PC-9 (cell line): ENCODE measurements at regions not wholly inside any gene's neighbourhood (a gene's known extent, or its start where the extent isn't known, plus 50 kb on each side); places are given as distances from the start of the nearest gene placed in this dataset.

Experiments
- BruUV-seq: library from RNA; stranded (reverse); fragments of 400-500 nt; replicated peaks from 2 replicates; lab custom pipeline; 2021; lab: Mats Ljungman, UMichigan
- CTCF ChIA-PET: fragments of 300-600 bp; sonication (Branson Sonifier 250); formaldehyde crosslinking; loops from one replicate; lab custom pipeline; 2022; ENCODE audit warnings: antibody characterized with exemption; lab: Charles Lee
- POLR2A ChIA-PET: fragments of 300-600 bp; sonication (Branson Sonifier 250); formaldehyde crosslinking; loops from one replicate; lab custom pipeline; 2022; ENCODE audit warnings: antibody characterized with exemption; ENCODE audit not compliant: unreplicated experiment; lab: Charles Lee
- DNase-seq, 2 experiments: peaks; one replicate each; pipeline versions ENCODE4 v3.0.0 to v3.0.0-alpha.2; 2015 to 2022; ENCODE audit warnings: mixed read lengths in 1 of 2
- H2AFZ ChIP-seq: fragments of 200-600 bp; sonication (generic); 2 replicates; pipeline ENCODE4 v1.8.1; 2017; ENCODE audit warnings: antibody characterized with exemption
- H3F3A ChIP-seq: fragments of 200-600 bp; sonication (generic); 2 replicates; pipeline ENCODE4 v1.8.1; 2017; ENCODE audit warnings: antibody characterized with exemption, mild to moderate bottlenecking, low read depth; ENCODE audit not compliant: insufficient read depth
- H3K27ac ChIP-seq: fragments of 200-600 bp; sonication (generic); 2 replicates; pipeline ENCODE4 v1.6.1; 2016; ENCODE audit warnings: mixed run types
- H3K27me3 ChIP-seq: fragments of 200-600 bp; sonication (generic); 2 replicates; pipeline ENCODE4 v1.6.1; 2016; ENCODE audit warnings: low read depth, mixed run types; ENCODE audit not compliant: insufficient read depth
- H3K36me3 ChIP-seq: fragments of 200-600 bp; sonication (generic); 2 replicates; pipeline ENCODE4 v1.6.1; 2016; ENCODE audit warnings: low read depth, mixed run types
- H3K4me1 ChIP-seq: fragments of 200-600 bp; sonication (generic); replicated peaks from 2 replicates; pipeline ENCODE4 v1.6.1; 2016; ENCODE audit warnings: mixed run types; ENCODE audit not compliant: insufficient read depth
- H3K4me2 ChIP-seq: fragments of 200-600 bp; sonication (generic); 2 replicates; pipeline ENCODE4 v1.6.1; 2017; ENCODE audit warnings: mixed run types
- H3K4me3 ChIP-seq: fragments of 200-600 bp; sonication (generic); 2 replicates; pipeline ENCODE4 v1.6.1; 2016; ENCODE audit warnings: mixed run types
- H3K79me2 ChIP-seq: fragments of 200-600 bp; sonication (generic); 2 replicates; pipeline ENCODE4 v1.6.1; 2017; ENCODE audit warnings: low read depth, mixed run types
- H3K9me2 ChIP-seq: fragments of 200-600 bp; sonication (generic); 2 replicates; pipeline ENCODE4 v1.8.1; 2017; ENCODE audit warnings: mild to moderate bottlenecking; ENCODE audit not compliant: insufficient read depth
- H3K9me3 ChIP-seq: fragments of 200-600 bp; sonication (generic); 2 replicates; pipeline ENCODE4 v1.8.1; 2016; ENCODE audit warnings: low read depth; ENCODE audit not compliant: insufficient read depth
- H4K20me1 ChIP-seq: fragments of 200-600 bp; sonication (generic); 2 replicates; pipeline ENCODE4 v1.8.1; 2017; ENCODE audit not compliant: insufficient read depth
- EZH2 ChIP-seq: fragments of 200-600 bp; sonication (generic); IDR thresholded peaks from 2 replicates; pipeline ENCODE4 v1.8.0; 2017; ENCODE audit warnings: antibody characterized with exemption, low read depth
- intact Hi-C: fragments of 100-400 bp; cut with micrococcal nuclease; formaldehyde crosslinking; loops from one replicate; pipeline ENCODE4 v1.10.0; 2022; ENCODE audit not compliant: unreplicated experiment
- TF ChIP-seq, protein P1 (sequence below): fragments of 200-600 bp; sonication (generic); conservative IDR thresholded peaks from 2 replicates; pipeline ENCODE4 v1.6.1; 2017; ENCODE audit warnings: mixed run types, antibody characterized with exemption, mild to moderate bottlenecking, moderate library complexity

- no peaks in the 10 kb centered on the region for H3K36me3 ChIP-seq
- H2AFZ ChIP-seq, result no peak overlapping the region; the same call in 1 of the 2 replicates
- no peak overlapping the region for H3K4me3 ChIP-seq
- no peaks in the 10 kb centered on the region for H3K9me3 ChIP-seq
- no peaks in the 10 kb centered on the region for H3F3A ChIP-seq
- BruUV-seq, result no TSS peak
- intact Hi-C loops, result no loop called here
- no peak overlapping the region for H3K27ac ChIP-seq
- no peaks in the 10 kb centered on the region for H4K20me1 ChIP-seq
- no peak for DNase-seq
- ChIA-PET CTCF (no interaction called here), POLR2A (no interaction called here)
- no peaks in the 10 kb centered on the region for H3K79me2 ChIP-seq
- no peak overlapping the region for H3K4me2 ChIP-seq
- TF ChIP-seq EZH2, result no peak
- no peaks in the 10 kb centered on the region for H3K4me1 ChIP-seq
- H3K9me2 ChIP-seq, result no peaks in the 10 kb centered on the region
- H3K27me3 ChIP-seq, result no peaks in the 10 kb centered on the region
Observed at GRCh38 chr5:18961234-18961633, 1026.8 kb downstream of the CDH18 start.

- H3K27me3 ChIP-seq, result no peaks in the 10 kb centered on the region
- H3K27ac ChIP-seq, result no peak overlapping the region
- no TSS peak for BruUV-seq
- no peaks in the 10 kb centered on the region for H3K4me1 ChIP-seq
- H3K9me2 ChIP-seq, result no peaks in the 10 kb centered on the region
- H4K20me1 ChIP-seq, result no peaks in the 10 kb centered on the region
- CTCF ChIA-PET, result no interaction called here
- TF ChIP-seq, protein P1, sequence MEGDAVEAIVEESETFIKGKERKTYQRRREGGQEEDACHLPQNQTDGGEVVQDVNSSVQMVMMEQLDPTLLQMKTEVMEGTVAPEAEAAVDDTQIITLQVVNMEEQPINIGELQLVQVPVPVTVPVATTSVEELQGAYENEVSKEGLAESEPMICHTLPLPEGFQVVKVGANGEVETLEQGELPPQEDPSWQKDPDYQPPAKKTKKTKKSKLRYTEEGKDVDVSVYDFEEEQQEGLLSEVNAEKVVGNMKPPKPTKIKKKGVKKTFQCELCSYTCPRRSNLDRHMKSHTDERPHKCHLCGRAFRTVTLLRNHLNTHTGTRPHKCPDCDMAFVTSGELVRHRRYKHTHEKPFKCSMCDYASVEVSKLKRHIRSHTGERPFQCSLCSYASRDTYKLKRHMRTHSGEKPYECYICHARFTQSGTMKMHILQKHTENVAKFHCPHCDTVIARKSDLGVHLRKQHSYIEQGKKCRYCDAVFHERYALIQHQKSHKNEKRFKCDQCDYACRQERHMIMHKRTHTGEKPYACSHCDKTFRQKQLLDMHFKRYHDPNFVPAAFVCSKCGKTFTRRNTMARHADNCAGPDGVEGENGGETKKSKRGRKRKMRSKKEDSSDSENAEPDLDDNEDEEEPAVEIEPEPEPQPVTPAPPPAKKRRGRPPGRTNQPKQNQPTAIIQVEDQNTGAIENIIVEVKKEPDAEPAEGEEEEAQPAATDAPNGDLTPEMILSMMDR, result no peak
- TF ChIP-seq EZH2, result no peak
- no peaks in the 10 kb centered on the region for H3K36me3 ChIP-seq
- H3K4me2 ChIP-seq, result no peak overlapping the region
- no peaks in the 10 kb centered on the region for H3F3A ChIP-seq
- no peaks in the 10 kb centered on the region for H3K9me3 ChIP-seq
- H3K79me2 ChIP-seq, result no peaks in the 10 kb centered on the region
- intact Hi-C loops, result no loop called here
- POLR2A ChIA-PET, result no interaction called here
- no peak overlapping the region for H2AFZ ChIP-seq
- DNase-seq, result no peak
- no peak overlapping the region for H3K4me3 ChIP-seq
Observed at GRCh38 chr5:18965893-18966292, 1022.1 kb downstream of the CDH18 start.

DNA sequence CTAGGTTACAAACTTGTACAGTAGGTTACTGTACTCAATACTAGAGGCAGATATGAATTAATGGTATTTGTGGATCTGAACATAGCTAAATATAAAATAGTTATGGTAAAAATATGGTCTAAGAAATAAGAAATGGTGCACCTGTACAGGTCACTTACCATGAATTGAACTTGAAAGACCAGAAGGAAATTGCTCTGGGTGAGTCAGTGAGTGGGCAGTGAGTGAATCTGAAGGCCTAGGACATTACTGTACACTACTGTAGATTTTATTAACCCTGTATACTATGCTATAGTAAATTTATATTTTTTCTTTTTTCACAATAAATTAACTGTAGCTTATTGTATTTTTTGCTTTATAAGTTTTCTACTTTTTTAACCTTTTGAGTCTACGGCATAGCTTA lies 1020.4 kb downstream of the CDH18 start:
- Histone ChIP-seq H3F3A (no peaks in the 10 kb centered on the region), H2AFZ (no peak overlapping the region; the same call in 1 of the 2 replicates), H3K36me3 (no peaks in the 10 kb centered on the region), H4K20me1 (no peaks in the 10 kb centered on the region), H3K27me3 (no peaks in the 10 kb centered on the region), H3K9me3 (no peaks in the 10 kb centered on the region), H3K4me1 (no peaks in the 10 kb centered on the region), H3K79me2 (no peaks in the 10 kb centered on the region), H3K4me2 (no peak overlapping the region), H3K4me3 (no peak overlapping the region), H3K9me2 (no peaks in the 10 kb centered on the region), H3K27ac (no peak overlapping the region)
- POLR2A ChIA-PET, result no interaction called here
- no peak for DNase-seq
- no TSS peak for BruUV-seq
- TF ChIP-seq, protein P1, result no peak
- no peak for TF ChIP-seq EZH2
- CTCF ChIA-PET, result no interaction called here
- intact Hi-C loops, result no loop called here

DNA sequence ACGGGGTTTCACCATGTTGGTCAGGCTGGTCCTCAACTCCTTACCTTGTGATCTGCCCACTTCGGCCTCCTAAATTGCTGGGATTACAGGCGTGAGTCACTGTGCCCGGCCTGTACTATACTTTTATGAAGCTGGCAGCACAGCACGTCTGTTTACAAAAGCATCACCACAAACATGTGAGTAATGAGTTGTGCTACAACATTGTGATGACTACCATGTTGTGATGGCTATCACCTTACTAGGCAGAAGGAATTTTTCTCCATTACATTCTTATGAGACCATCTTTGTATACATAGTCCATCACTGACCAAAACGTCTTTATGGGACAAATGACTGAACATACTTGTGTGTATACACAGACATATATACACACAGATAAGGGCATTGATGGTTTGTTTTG lies 1019.0 kb downstream of the CDH18 start:
- H3K9me3 ChIP-seq, result no peaks in the 10 kb centered on the region
- no peaks in the 10 kb centered on the region for H4K20me1 ChIP-seq
- no peaks in the 10 kb centered on the region for H3F3A ChIP-seq
- H3K79me2 ChIP-seq, result no peaks in the 10 kb centered on the region
- BruUV-seq, result no TSS peak
- no peaks in the 10 kb centered on the region for H3K36me3 ChIP-seq
- no peaks in the 10 kb centered on the region for H3K4me1 ChIP-seq
- DNase-seq, result peak; percentile 44 to 56
- TF ChIP-seq, protein P1, result no peak
- TF ChIP-seq EZH2, result no peak
- no peak overlapping the region for H3K27ac ChIP-seq
- no peaks in the 10 kb centered on the region for H3K27me3 ChIP-seq
- H3K4me3 ChIP-seq, result no peak overlapping the region
- H3K4me2 ChIP-seq, result no peak overlapping the region
- H3K9me2 ChIP-seq, result no peaks in the 10 kb centered on the region
- ChIA-PET CTCF (no interaction called here), POLR2A (no interaction called here)
- no peak overlapping the region for H2AFZ ChIP-seq
- intact Hi-C loops, result no loop called here
